ENCODE measurements at regions not wholly inside any gene's neighbourhood (a gene's known extent, or its start where the extent isn't known, plus 50 kb on each side); places are given as distances from the start of the nearest gene placed in this dataset.

DNA sequence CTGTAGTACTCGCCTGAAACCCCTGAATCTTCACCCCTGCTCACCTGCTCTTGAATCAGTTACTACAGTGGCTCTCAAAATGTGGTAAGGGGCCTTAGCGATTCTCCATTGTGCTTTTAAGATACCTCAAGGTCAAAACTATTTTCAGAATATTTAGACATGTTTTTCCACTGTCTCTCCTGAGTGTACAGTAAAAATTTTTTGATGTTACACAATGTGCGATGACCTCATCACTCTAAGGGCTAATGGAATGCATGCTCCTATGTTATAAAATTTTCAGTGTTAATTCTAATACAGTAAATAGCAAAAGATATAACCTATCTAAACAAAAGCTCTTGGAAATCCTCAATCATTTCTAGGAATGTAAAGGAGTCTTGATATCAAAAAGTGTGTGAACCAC, 336.9 kb upstream of the PKDCC start:
- Histone ChIP-seq H3K36me3 (no peaks in the 10 kb centered on the region), H3K4me1 (ENCODE audit: control insufficient read depth in 1 of 2, insufficient read depth in 1 of 2, low read depth in 1 of 2, low read length in 1 of 2) (no peaks in the 10 kb centered on the region), H3K27me3 (no peaks in the 10 kb centered on the region), H3K9me3 (no peaks in the 10 kb centered on the region), H3K4me3 (ENCODE audit: low read depth in 1 of 2, low read length in 1 of 2) (no peak overlapping the region), H3K27ac (no peak overlapping the region)
- TF ChIP-seq, protein P1, sequence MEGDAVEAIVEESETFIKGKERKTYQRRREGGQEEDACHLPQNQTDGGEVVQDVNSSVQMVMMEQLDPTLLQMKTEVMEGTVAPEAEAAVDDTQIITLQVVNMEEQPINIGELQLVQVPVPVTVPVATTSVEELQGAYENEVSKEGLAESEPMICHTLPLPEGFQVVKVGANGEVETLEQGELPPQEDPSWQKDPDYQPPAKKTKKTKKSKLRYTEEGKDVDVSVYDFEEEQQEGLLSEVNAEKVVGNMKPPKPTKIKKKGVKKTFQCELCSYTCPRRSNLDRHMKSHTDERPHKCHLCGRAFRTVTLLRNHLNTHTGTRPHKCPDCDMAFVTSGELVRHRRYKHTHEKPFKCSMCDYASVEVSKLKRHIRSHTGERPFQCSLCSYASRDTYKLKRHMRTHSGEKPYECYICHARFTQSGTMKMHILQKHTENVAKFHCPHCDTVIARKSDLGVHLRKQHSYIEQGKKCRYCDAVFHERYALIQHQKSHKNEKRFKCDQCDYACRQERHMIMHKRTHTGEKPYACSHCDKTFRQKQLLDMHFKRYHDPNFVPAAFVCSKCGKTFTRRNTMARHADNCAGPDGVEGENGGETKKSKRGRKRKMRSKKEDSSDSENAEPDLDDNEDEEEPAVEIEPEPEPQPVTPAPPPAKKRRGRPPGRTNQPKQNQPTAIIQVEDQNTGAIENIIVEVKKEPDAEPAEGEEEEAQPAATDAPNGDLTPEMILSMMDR (IDR thresholded peaks at IDR 0.05) = no peak

DNA sequence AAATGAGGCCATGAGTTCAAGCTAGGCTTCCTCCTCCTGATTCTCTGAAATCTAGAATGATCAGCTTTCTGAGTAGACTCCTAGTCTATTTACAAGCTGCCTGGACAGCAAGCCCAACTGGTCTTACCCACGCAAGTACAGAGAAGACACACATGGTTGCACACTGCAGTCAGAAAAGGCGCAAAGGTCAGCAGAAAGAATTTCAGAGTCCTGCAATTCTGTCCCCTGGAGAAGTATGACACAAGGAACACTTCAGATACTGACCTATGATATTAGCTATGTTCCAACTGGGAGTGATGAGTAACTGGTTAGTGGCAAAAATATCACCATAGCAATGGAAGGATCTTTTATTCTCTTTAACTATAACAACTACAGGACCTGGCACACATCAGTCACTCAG, 336.1 kb upstream of the PKDCC start:
- no peaks in the 10 kb centered on the region for H3K27me3 ChIP-seq
- no peaks in the 10 kb centered on the region for H3K36me3 ChIP-seq
- no peak overlapping the region for H3K27ac ChIP-seq
- TF ChIP-seq, protein P1 (IDR thresholded peaks at IDR 0.05) = no peak
- H3K4me3 ChIP-seq (ENCODE audit: low read depth in 1 of 2, low read length in 1 of 2) = no peak overlapping the region
- H3K9me3 ChIP-seq = no peaks in the 10 kb centered on the region
- H3K4me1 ChIP-seq (ENCODE audit: control insufficient read depth in 1 of 2, insufficient read depth in 1 of 2, low read depth in 1 of 2, low read length in 1 of 2) = no peaks in the 10 kb centered on the region

DNA sequence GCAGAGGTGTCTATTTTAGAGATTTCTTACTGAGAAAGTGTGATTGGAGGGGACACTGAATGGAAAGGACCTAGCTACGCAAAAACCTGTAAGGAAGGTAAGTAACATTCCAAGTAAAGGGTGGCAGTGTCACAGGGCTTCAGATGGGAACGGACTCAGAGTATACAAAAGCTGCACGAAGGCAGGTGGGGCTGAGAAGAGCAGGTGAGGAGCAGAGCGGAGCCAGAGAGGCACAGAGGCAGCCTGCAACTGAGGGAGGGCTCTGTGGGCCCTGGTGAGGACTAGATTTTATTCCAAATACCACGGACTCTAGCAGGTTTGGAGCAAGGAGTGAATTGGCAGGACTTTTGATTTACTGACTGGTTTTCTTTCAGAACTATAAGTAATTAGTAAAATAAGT, 331.3 kb upstream of the PKDCC start:
- H3K36me3 ChIP-seq = no peaks in the 10 kb centered on the region
- no peaks in the 10 kb centered on the region for H3K4me1 ChIP-seq (ENCODE audit: control insufficient read depth in 1 of 2, insufficient read depth in 1 of 2, low read depth in 1 of 2, low read length in 1 of 2)
- no peaks in the 10 kb centered on the region for H3K27me3 ChIP-seq
- no peaks in the 10 kb centered on the region for H3K9me3 ChIP-seq
- TF ChIP-seq, protein P1 (IDR thresholded peaks at IDR 0.05) = no peak
- no peak overlapping the region for H3K4me3 ChIP-seq (ENCODE audit: low read depth in 1 of 2, low read length in 1 of 2)
- no peak overlapping the region for H3K27ac ChIP-seq

DNA sequence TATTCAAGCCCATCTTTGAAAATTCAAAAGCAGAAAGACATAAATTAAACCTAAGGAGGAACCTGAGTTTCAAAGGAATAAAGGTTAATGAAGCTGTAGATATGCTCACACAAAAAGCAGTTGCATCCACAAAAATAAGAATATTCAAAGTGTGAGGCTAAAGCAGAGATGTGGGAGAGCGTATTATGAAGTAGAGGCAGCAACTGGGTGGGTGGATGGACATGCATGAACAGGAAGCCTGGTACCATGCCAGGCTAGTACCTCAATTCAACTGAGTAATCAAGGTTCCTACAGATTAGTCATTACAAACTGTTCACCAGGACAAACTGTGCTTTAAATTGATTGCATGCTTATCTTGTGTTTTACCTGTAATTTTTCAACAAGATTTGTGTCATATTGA, 330.0 kb upstream of the PKDCC start:
- Histone ChIP-seq H3K27ac (no peak overlapping the region), H3K27me3 (no peaks in the 10 kb centered on the region), H3K36me3 (no peaks in the 10 kb centered on the region), H3K9me3 (no peaks in the 10 kb centered on the region), H3K4me3 (ENCODE audit: low read depth in 1 of 2, low read length in 1 of 2) (no peak overlapping the region), H3K4me1 (ENCODE audit: control insufficient read depth in 1 of 2, insufficient read depth in 1 of 2, low read depth in 1 of 2, low read length in 1 of 2) (no peaks in the 10 kb centered on the region)
- TF ChIP-seq, protein P1 (IDR thresholded peaks at IDR 0.05) = no peak

DNA sequence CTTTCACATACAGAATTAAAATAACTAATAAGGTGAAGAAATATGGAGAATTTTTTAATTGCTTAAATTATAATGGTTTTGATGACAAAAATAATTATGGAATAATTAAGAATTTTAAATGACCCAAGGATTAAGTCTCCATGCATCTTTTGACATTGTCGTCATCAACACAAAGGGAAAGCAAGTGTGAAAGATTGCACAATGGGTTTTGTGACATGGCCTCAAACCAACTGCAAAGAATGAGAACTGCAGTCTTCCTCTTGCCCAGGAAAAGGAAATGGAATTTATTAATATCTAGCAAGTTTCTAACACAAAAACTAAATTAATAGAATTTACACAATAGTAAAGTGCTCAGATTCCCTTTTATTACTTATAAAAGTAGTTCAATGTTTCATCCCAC, 329.1 kb upstream of the PKDCC start:
- H3K4me3 ChIP-seq (ENCODE audit: low read depth in 1 of 2, low read length in 1 of 2) = no peak overlapping the region
- no peaks in the 10 kb centered on the region for H3K4me1 ChIP-seq (ENCODE audit: control insufficient read depth in 1 of 2, insufficient read depth in 1 of 2, low read depth in 1 of 2, low read length in 1 of 2)

More for the DNA sequence above, 329.1 kb upstream of the PKDCC start:
- no peaks in the 10 kb centered on the region for H3K36me3 ChIP-seq
- H3K9me3 ChIP-seq = no peaks in the 10 kb centered on the region
- H3K27ac ChIP-seq = no peak overlapping the region
- TF ChIP-seq, protein P1 (IDR thresholded peaks at IDR 0.05) = no peak
- no peaks in the 10 kb centered on the region for H3K27me3 ChIP-seq
